ENCODE measurements at regions not wholly inside any gene's neighbourhood (a gene's known extent, or its start where the extent isn't known, plus 50 kb on each side); places are given as distances from the start of the nearest gene placed in this dataset.
"Not testable (repeated sequence)": the region's sequence is repeated elsewhere in the genome, so short reads cannot be mapped to it uniquely, and the experiment has no call there.

GRCh38 chr21:27026501-27026900 is 59.6 kb upstream of the ADAMTS5 start (continued):
- TF ChIP-seq ELF4 (CRISPR knock-in tag; IDR thresholded peaks at IDR 0.05; ENCODE audit: low read depth) (no peak), ZNF512 (CRISPR knock-in tag; IDR thresholded peaks at IDR 0.05; ENCODE audit: borderline replicate concordance) (no peak), TEAD1 (CRISPR knock-in tag; IDR thresholded peaks at IDR 0.05) (no peak), CREM (CRISPR knock-in tag; IDR thresholded peaks at IDR 0.05) (no peak), TP53 (CRISPR knock-in tag; IDR thresholded peaks at IDR 0.05) (no peak)

- peak; percentile 50 for DNase-seq (ENCODE audit: low spot score)
- H3K27ac Mint-ChIP-seq, result peak overlapping the region; percentile 57
- H3K9me3 Mint-ChIP-seq; H3K27me3 Mint-ChIP-seq (ENCODE audit: low read depth); ATAC-seq; H3K36me3 Mint-ChIP-seq; POLR2A ChIA-PET; CTCF ChIA-PET: not testable (repeated sequence)
- peaks cover 36% of the 10 kb centered on the region for H3K4me1 Mint-ChIP-seq
- peak overlapping the region; percentile 51 for H3K4me3 Mint-ChIP-seq
These were observed 58.8 kb upstream of the ADAMTS5 start for GRCh38 chr21:27025708-27026107.

- peak overlapping the region; percentile 39; the same call in 1 of the 2 replicates for H3K27ac Mint-ChIP-seq
- H3K9me3 Mint-ChIP-seq, result no peaks in the 10 kb centered on the region
- ChIA-PET POLR2A (no interaction called here), CTCF (no interaction called here)
- H3K36me3 Mint-ChIP-seq, result no peaks in the 10 kb centered on the region
- DNase-seq (ENCODE audit: low spot score) (no peak), ATAC-seq (no peak)
- peaks cover 36% of the 10 kb centered on the region for H3K4me1 Mint-ChIP-seq
- H3K27me3 Mint-ChIP-seq (ENCODE audit: low read depth), result no peaks in the 10 kb centered on the region
- peak overlapping the region; percentile 51 for H3K4me3 Mint-ChIP-seq
- TF ChIP-seq ZNF138 (CRISPR knock-in tag; conservative IDR thresholded peaks at IDR 0.05), result no peak
- TF ChIP-seq E2F5 (CRISPR knock-in tag; IDR thresholded peaks at IDR 0.05), result no peak
- no peak for TF ChIP-seq ATF2 (CRISPR knock-in tag; IDR thresholded peaks at IDR 0.05; ENCODE audit: borderline replicate concordance, low read depth)
- TF ChIP-seq FOXK1 (CRISPR knock-in tag; IDR thresholded peaks at IDR 0.05), result no peak
- no peak for TF ChIP-seq NFYB (CRISPR knock-in tag; conservative IDR thresholded peaks at IDR 0.05; ENCODE audit: low read depth)
- TF ChIP-seq ZSCAN18 (CRISPR knock-in tag; IDR thresholded peaks at IDR 0.05), result no peak
- TF ChIP-seq HMGXB4 (CRISPR knock-in tag; IDR thresholded peaks at IDR 0.05), result no peak
- TF ChIP-seq CREB1 (CRISPR knock-in tag; IDR thresholded peaks at IDR 0.05), result no peak
- TF ChIP-seq ZNF281 (CRISPR knock-in tag; IDR thresholded peaks at IDR 0.05), result no peak
- TF ChIP-seq NFE2L1 (CRISPR knock-in tag; IDR thresholded peaks at IDR 0.05), result no peak
- no peak for TF ChIP-seq MLX (CRISPR knock-in tag; IDR thresholded peaks at IDR 0.05)
- no peak for TF ChIP-seq NFATC4 (CRISPR knock-in tag; IDR thresholded peaks at IDR 0.05)
- TF ChIP-seq TEAD1 (CRISPR knock-in tag; IDR thresholded peaks at IDR 0.05), result no peak
These were observed 58.1 kb upstream of the ADAMTS5 start for GRCh38 chr21:27024971-27025370.
